ENCODE measurements at regions not wholly inside any gene's neighbourhood (a gene's known extent, or its start where the extent isn't known, plus 50 kb on each side); places are given as distances from the start of the nearest gene placed in this dataset.

- intact Hi-C loops (cut with DNase I; ENCODE audit: low total_unique reads): no loop called here
- TF ChIP-seq POLR2A (IDR thresholded peaks at IDR 0.05) (no peak), CTCF (IDR thresholded peaks at IDR 0.05) (no peak)
- no peak overlapping the region for H3K4me3 ChIP-seq (ENCODE audit: low read depth, poor library complexity, severe bottlenecking)
- no peak for DNase-seq (ENCODE audit: low spot score in 2 of 2)
- 81 to 82% methylated on average over 8 of the region's 8 CpGs for WGBS, 2 donors
Observed at GRCh38 chr1:4121293-4121684, 221.2 kb upstream of the C1orf174 start.

GRCh38 chr1:4121834-4122512 lies 221.9 kb upstream of the C1orf174 start:
- intact Hi-C loops (cut with DNase I; ENCODE audit: low total_unique reads): no loop called here

GRCh38 chr1:4122513-4123160 lies 222.6 kb upstream of the C1orf174 start:
- H3K4me3 ChIP-seq (ENCODE audit: low read depth, poor library complexity, severe bottlenecking): no peak overlapping the region
- WGBS, 2 donors: 82 to 93% methylated on average over 8 of the region's 8 CpGs
- peak in 1 of 2 donors; percentile 54 for DNase-seq (ENCODE audit: low spot score in 2 of 2)
- intact Hi-C loops (cut with DNase I; ENCODE audit: low total_unique reads): no loop called here
- TF ChIP-seq CTCF (IDR thresholded peaks at IDR 0.05) (no peak), POLR2A (IDR thresholded peaks at IDR 0.05) (no peak)

More at GRCh38 chr1:4121834-4122512, 221.9 kb upstream of the C1orf174 start:
- H3K4me3 ChIP-seq (ENCODE audit: low read depth, poor library complexity, severe bottlenecking): no peak overlapping the region
- TF ChIP-seq CTCF (IDR thresholded peaks at IDR 0.05) (no peak), POLR2A (IDR thresholded peaks at IDR 0.05) (no peak)
- peak in 1 of 2 donors; percentile 78 for DNase-seq (ENCODE audit: low spot score in 2 of 2)
- 87 to 91% methylated on average over 18 to 20 of the region's 20 CpGs for WGBS, 2 donors

GRCh38 chr1:4124631-4125145 lies 224.6 kb upstream of the C1orf174 start:
- no peak overlapping the region for H3K4me3 ChIP-seq (ENCODE audit: low read depth, poor library complexity, severe bottlenecking)
- 76 to 78% methylated on average over 6 of the region's 6 CpGs for WGBS, 2 donors
- intact Hi-C loops (cut with DNase I; ENCODE audit: low total_unique reads): no loop called here
- TF ChIP-seq POLR2A (IDR thresholded peaks at IDR 0.05) (no peak), CTCF (IDR thresholded peaks at IDR 0.05) (no peak)
- DNase-seq (ENCODE audit: low spot score in 2 of 2): peak in 1 of 2 donors; percentile 61

GRCh38 chr1:4126251-4126650 lies 226.2 kb upstream of the C1orf174 start:
- TF ChIP-seq POLR2A (IDR thresholded peaks at IDR 0.05): no peak
- no peak for TF ChIP-seq CTCF (IDR thresholded peaks at IDR 0.05)
- intact Hi-C loops (cut with DNase I; ENCODE audit: low total_unique reads): no loop called here
- DNase-seq (ENCODE audit: low spot score in 2 of 2): peak in 1 of 2 donors; percentile 12
- 80 to 82% methylated on average over 9 of the region's 9 CpGs for WGBS, 2 donors
- H3K4me3 ChIP-seq (ENCODE audit: low read depth, poor library complexity, severe bottlenecking): no peak overlapping the region
